Right cardiac atrium (tissue), 5 donors: ENCODE measurements at regions not wholly inside any gene's neighbourhood (a gene's known extent, or its start where the extent isn't known, plus 50 kb on each side); places are given as distances from the start of the nearest gene placed in this dataset.

Experiments
- ATAC-seq, 2 donors: fragments of 200-7000 bp; cut with Tn5 transposase; one replicate each; pipeline versions ENCODE4 v1.8.0 to v1.9.1; 2020; ENCODE audit warnings: moderate library complexity in 2 of 2, mild to moderate bottlenecking in 1 of 2
- DNase-seq, 3 donors: peaks; one replicate each; pipeline ENCODE4 v3.0.0-alpha.2; 2020
- H3K27ac ChIP-seq: one replicate; pipeline ENCODE4 v1.5.1; 2013; ENCODE audit warnings: mild to moderate bottlenecking, low read length, control low read depth, moderate library complexity
- H3K27me3 ChIP-seq: one replicate; pipeline ENCODE4 v1.6.1; 2013; ENCODE audit not compliant: control insufficient read depth, insufficient read depth
- H3K4me1 ChIP-seq: one replicate; pipeline ENCODE4 v1.6.1; 2013; ENCODE audit warnings: low read length; ENCODE audit not compliant: control insufficient read depth, insufficient read depth
- H3K4me3 ChIP-seq: one replicate; pipeline ENCODE4 v1.5.1; 2013; ENCODE audit warnings: low read length, control low read depth
- H3K9me3 ChIP-seq: one replicate; pipeline ENCODE4 v1.6.1; 2013; ENCODE audit warnings: low read length; ENCODE audit not compliant: control insufficient read depth
- whole genome bisulfite sequencing: extraction: QIAGEN DNeasy Blood & Tissue Kit; methylation state at CpG from one replicate; pipeline ENCODE4 v1.1.7; 2013; 5-methylcytosine and 5-hydroxymethylcytosine counted together
- intact Hi-C, 4 donors: fragments of 100-400 bp; cut with DNase I; formaldehyde crosslinking; loops; one replicate each; pipeline versions ENCODE4 v1.11.0 to v1.14.0; 2022 to 2023
- donor health status: healthy with polysubstance abuse.
- donor health status: DM: no; HTN: yes; CAD: no.
- donor health status: DM: no; HTN: no; CAD: no.
- donor health status: DM: no; HTN: yes; CAD: no; lungs with severe emphysema.
- donor health status: DM: yes; HTN: yes; CAD: no.

DNA sequence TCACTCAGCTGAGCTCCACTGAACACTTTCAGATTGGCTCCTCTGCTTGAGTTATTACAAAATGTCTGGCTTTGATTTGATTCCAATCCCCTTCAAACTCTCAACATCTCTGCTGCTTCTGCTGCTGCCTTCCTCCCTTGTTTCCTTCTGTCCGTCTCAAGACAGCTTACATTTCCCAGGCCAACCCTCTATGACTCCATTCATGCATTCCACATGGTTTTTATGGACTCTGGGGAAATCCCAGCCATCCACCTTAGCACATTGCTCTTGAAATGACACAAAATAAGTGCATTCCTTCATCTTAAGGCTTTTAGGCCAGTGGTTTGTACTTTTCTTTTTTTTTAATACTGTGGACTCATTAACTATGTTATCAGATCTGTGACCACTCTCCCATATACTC is 68.5 kb upstream of the TMEM164 start:
- Histone ChIP-seq H3K27me3 (no peaks in the 10 kb centered on the region), H3K4me3 (no peak overlapping the region), H3K27ac (no peak overlapping the region), H3K9me3 (no peaks in the 10 kb centered on the region), H3K4me1 (peaks cover 2% of the 10 kb centered on the region)
- DNase-seq: no peak
- intact Hi-C loops: no loop called here
- ATAC-seq: no peak
- 44% methylated on average over 1 of the region's 1 CpG for WGBS

DNA sequence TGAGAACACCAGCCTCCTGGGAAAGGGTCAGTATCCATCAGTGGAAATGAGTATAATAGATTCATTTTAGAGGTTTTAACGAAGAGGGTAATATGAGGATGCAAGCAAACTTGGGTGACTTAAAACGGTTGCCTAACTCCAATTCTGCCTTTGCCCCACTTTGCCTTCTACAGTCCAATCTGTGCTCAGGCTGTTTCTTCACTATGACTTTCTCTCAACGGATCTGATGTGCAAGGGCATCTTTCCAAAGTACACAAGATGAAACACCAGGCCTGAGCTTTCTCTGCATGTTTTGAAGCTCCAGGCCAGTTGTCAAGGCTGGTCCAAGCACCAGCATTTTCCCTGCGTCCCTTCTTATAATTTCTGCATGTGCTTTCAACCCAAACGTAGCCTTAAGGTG is 68.0 kb upstream of the TMEM164 start:
- H3K27ac ChIP-seq: no peak overlapping the region
- no peak overlapping the region for H3K4me3 ChIP-seq
- DNase-seq (no peak), ATAC-seq (peak; percentile 28 to 41)
- 58% methylated on average over 5 of the region's 5 CpGs for WGBS
- H3K9me3 ChIP-seq: no peaks in the 10 kb centered on the region
- intact Hi-C loops: no loop called here
- H3K27me3 ChIP-seq: no peaks in the 10 kb centered on the region
- peaks cover 2% of the 10 kb centered on the region for H3K4me1 ChIP-seq

DNA sequence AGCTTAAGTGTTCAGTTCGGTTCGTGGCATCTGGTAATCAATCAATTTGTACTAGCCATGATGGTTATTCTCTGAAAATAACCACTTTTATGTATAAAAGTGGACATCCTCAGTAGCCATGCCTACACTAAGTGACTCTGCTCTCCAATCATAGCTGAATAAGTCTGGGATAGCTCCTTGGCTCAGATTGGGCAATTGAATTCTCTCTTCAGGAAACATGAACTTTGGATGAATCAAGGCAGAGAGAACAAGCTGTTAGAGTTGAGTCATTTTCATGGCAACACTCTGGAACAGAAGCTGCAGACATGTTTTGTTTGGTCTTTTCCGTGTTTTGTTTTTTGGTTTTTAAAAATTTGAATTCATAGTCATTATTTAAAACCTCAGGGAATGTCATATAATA is 66.8 kb upstream of the TMEM164 start:
- 88% methylated on average over 3 of the region's 3 CpGs for WGBS
- Histone ChIP-seq H3K9me3 (no peaks in the 10 kb centered on the region), H3K4me3 (no peak overlapping the region), H3K4me1 (peaks cover 2% of the 10 kb centered on the region), H3K27me3 (no peaks in the 10 kb centered on the region), H3K27ac (no peak overlapping the region)
- intact Hi-C loops: no loop called here
- peak; percentile 38 to 61 for ATAC-seq
- DNase-seq: no peak

DNA sequence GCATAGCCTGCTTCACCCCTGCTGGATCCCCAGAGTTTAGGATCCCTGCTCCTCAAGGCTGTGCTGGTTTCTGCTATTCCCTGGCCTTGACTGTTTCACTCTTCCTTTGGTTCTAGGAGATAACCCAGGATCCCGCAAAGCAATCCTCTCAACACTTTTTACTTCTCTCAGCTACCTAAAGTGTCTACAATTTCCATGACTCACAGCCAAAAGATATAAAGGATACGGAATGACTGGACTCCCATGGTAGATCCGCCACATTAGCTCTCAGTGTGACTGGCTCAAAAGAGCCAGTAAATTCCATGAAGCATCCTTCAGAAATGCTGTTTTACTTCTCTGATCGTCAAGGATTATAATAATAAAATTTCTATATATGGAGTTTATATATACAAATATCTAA is 66.3 kb upstream of the TMEM164 start:
- no peak for ATAC-seq
- WGBS: 72% methylated on average over 4 of the region's 4 CpGs

DNA sequence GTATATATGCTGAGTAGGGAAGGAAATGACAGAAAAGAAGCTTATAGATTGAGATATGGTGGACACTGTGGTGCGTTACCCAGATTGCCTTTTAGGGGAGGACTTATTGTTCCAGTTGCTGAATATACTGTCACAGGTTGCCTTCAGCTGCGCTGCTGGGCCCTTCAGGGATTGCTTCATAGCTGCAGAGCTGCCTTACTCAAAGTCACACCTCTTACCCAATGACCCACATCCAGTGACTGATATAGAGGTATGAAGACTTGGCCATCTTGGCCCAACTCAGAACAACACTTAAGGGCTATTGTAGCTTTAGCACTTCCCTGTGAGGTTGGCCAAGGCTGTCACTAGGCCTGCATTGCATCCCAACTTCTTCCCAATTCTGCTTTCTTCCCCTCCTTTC is 63.4 kb upstream of the TMEM164 start:
- Histone ChIP-seq H3K27me3 (no peaks in the 10 kb centered on the region), H3K9me3 (no peaks in the 10 kb centered on the region), H3K4me3 (no peak overlapping the region), H3K4me1 (peaks cover 2% of the 10 kb centered on the region), H3K27ac (no peak overlapping the region)
- intact Hi-C loops: no loop called here
- 89% methylated on average over 2 of the region's 2 CpGs for WGBS
- ATAC-seq (no peak), DNase-seq (no peak)

More for the DNA sequence above, 66.3 kb upstream of the TMEM164 start:
- intact Hi-C loops: no loop called here
- DNase-seq: no peak
- H3K4me3 ChIP-seq: no peak overlapping the region
- H3K9me3 ChIP-seq: no peaks in the 10 kb centered on the region
- H3K27me3 ChIP-seq: no peaks in the 10 kb centered on the region
- H3K4me1 ChIP-seq: peaks cover 2% of the 10 kb centered on the region
- H3K27ac ChIP-seq: no peak overlapping the region

DNA sequence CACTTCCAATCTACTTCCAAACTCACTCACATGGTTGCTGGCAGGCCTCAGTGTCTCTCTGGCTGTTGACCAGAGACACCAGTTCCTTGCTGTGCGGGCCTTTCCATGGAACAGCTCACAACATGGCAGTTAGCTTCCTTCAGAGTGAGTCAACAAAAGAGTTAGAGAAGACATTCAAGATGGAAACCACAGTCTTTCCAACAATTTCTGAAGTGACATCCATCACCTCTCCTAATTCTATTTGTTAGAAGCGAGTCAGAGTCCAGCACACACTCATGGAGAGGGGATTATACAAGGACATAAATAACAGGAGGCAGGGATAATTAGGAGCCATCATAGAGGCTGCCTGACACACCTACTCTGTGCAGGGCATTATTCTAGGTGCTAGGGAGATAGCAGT is 62.5 kb upstream of the TMEM164 start:
- DNase-seq (no peak), ATAC-seq (no peak)
- no peak overlapping the region for H3K4me3 ChIP-seq
- 95% methylated on average over 2 of the region's 2 CpGs for whole genome bisulfite sequencing
- no peaks in the 10 kb centered on the region for H3K9me3 ChIP-seq
- H3K27me3 ChIP-seq: no peaks in the 10 kb centered on the region
- intact Hi-C loops: no loop called here
- no peaks in the 10 kb centered on the region for H3K4me1 ChIP-seq
- H3K27ac ChIP-seq: no peak overlapping the region

DNA sequence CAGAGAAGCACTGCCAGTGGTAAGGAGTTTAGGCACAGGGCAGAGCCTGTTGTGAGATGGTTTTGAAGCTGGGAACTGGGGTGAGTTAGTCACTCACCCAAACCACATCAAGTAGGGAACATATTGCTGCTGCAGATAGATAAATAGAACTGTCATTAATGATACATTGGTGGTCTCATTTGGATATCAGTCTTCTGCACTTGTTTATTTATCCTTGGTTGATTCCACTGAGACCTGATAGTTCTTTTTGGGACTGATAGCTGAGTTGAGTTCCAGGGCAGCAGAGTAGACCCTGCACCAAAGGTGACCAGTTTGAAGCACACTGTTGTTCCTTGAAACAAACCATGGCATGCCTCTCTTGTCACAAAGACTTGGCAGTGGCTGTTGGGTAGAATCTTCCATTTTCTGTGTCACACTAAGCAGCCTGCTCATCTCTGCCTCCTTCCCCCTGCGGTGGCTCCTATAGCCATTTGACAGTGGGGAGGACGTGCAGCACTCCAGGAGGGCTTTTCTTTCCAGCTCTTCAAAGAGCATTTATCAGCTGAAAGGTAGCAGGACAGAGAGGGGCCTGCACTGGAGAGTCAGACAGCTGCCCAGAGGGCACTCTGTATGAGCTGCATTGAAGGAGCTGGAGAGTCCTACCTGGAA is 59.7 kb upstream of the TMEM164 start:
- intact Hi-C loops: no loop called here
- WGBS: 68% methylated on average over 2 of the region's 2 CpGs
- Histone ChIP-seq H3K27me3 (no peaks in the 10 kb centered on the region), H3K4me3 (no peak overlapping the region), H3K4me1 (no peaks in the 10 kb centered on the region), H3K27ac (no peak overlapping the region), H3K9me3 (no peaks in the 10 kb centered on the region)
- DNase-seq: no peak
- ATAC-seq: no peak

DNA sequence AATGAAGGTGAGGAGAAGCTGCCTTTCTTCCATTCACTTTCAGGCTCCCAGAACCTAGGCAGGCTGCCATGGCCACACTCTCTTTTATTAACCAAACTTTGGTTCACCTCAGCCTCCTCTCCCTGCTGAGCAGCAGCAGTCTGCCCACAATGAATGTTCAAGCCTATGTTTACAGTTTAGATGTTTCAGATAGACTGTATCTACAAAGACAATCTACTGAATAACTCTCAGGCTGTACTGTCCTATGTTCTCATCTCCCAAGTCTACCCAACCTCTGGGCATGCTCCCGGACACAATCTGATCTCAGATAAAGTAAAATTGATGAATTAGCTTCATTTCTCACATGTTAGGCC is 59.2 kb upstream of the TMEM164 start:
- WGBS: 67% methylated on average over 1 of the region's 1 CpG
- H3K4me3 ChIP-seq: no peak overlapping the region
- H3K4me1 ChIP-seq: no peaks in the 10 kb centered on the region
- no peaks in the 10 kb centered on the region for H3K27me3 ChIP-seq
- H3K9me3 ChIP-seq: no peaks in the 10 kb centered on the region
- H3K27ac ChIP-seq: no peak overlapping the region
- DNase-seq (no peak), ATAC-seq (no peak)
- intact Hi-C loops: no loop called here

DNA sequence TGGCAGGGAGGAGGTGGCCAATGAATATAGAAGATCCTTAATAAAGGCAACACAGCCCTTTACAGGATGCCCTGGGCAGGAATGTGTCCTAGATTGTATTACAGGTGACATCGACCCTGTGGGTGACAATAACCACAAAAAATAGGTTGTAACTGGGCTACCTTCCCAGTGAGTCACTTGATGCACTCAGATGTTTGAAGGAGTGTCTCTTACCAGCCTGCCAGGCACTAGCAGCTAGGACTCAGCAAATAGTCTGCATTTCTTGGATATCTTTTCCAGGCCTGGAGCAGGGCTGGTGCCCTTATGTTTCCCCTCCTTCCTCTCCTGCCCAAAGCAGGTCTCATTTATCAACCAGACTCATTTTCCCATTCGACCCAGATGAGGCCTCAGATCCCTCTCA is 50.9 kb upstream of the TMEM164 start:
- Histone ChIP-seq H3K4me3 (no peak overlapping the region), H3K27ac (peak overlapping the region; percentile 52), H3K27me3 (no peaks in the 10 kb centered on the region), H3K4me1 (peaks cover 1% of the 10 kb centered on the region), H3K9me3 (no peaks in the 10 kb centered on the region)
- DNase-seq (no peak), ATAC-seq (peak; percentile 34 to 60)
- WGBS: 55% methylated on average over 2 of the region's 2 CpGs
- intact Hi-C loops: no loop called here

DNA sequence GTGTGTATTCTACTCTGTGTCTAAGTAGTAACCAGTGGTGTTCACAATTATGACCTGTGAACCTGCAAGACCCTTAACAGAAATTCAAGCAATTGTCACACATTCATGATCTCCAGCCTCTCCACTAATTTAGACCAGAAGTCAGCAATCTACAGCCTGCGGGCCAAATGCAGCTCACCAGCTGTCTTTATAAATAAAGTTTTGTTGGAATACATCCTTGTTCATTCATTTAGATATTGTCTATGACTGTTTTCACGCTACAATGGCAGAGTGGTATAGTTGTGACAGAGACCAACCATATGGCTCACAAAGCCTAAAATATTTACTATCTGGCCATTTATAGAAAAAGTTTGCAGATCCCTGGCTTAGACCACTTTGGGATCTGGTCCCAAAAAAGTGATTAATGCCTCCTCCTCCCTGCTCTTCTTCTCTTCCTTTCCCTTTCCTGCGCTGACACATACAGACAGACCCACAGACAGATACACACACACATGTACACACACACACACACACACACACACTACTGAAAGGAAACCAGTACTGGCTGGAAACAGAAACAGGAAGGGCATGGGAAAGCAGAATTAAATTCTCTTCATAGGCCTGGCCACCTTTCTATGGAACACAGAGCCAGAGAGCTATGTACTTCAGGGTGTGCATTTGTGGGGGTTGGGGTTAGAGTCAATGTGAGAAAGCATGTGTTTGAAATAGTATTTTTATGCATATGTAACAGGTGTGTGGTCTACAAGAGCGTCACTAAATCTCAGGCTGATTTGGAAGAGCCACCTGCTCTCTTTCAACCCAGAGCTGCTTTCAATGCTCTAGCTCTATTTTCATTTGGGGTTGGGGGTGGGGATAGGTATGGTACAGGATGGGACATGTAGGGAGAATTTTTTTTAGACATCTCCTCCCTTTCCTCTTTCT is 49.7 kb upstream of the TMEM164 start:
- DNase-seq (no peak), ATAC-seq (peak in 1 of 2 donors; percentile 50)
- 80% methylated on average over 4 of the region's 4 CpGs for WGBS
- Histone ChIP-seq H3K27ac (no peak overlapping the region), H3K4me1 (peaks cover 1% of the 10 kb centered on the region), H3K9me3 (no peaks in the 10 kb centered on the region), H3K4me3 (no peak overlapping the region), H3K27me3 (no peaks in the 10 kb centered on the region)
- intact Hi-C loops: no loop called here
